Body of pancreas (tissue), 4 donors: ENCODE measurements at regions not wholly inside any gene's neighbourhood (a gene's known extent, or its start where the extent isn't known, plus 50 kb on each side); places are given as distances from the start of the nearest gene placed in this dataset.
"Not testable (repeated sequence)": the region's sequence is repeated elsewhere in the genome, so short reads cannot be mapped to it uniquely, and the experiment has no call there.

ENCODE experiments used
- ATAC-seq: fragments of 150-250 bp; one replicate; pipeline ENCODE4 v1.9.1; 2016
- DNase-seq, 4 donors: peaks; one replicate each; pipeline ENCODE4 v3.0.0-alpha.2; 2019
- H3K27ac ChIP-seq, 4 donors: fragments of 200-600 bp; sonication (generic); 1 replicate in 3 of 4; 2 replicates in 1 of 4; pipeline versions ENCODE4 v1.5.1 to v1.6.1; 2016 to 2019; ENCODE audit warnings: mild to moderate bottlenecking in 1 of 4, mixed read lengths in 1 of 4, moderate library complexity in 1 of 4
- H3K27me3 ChIP-seq, 2 donors: fragments of 200-600 bp; sonication (generic); one replicate each; pipeline ENCODE4 v1.6.0; 2016; ENCODE audit warnings: mild to moderate bottlenecking in 1 of 2
- H3K36me3 ChIP-seq, 2 donors: fragments of 200-600 bp; sonication (generic); replicated peaks in 1 of 2; 2 replicates each; pipeline ENCODE4 v1.5.1; 2016; ENCODE audit warnings: low read depth in 2 of 2; ENCODE audit not compliant: insufficient read depth in 1 of 2
- H3K4me1 ChIP-seq: fragments of 200-600 bp; sonication (generic); one replicate; pipeline ENCODE4 v1.6.0; 2016
- H3K4me3 ChIP-seq, 2 donors: fragments of 200-600 bp; sonication (generic); 1 replicate in 1 of 2; 2 replicates in 1 of 2; pipeline ENCODE4 v1.5.1; 2016 to 2019
- H3K9me3 ChIP-seq, 3 donors: fragments of 200-600 bp; sonication (generic); 1 replicate in 2 of 3; 2 replicates in 1 of 3; pipeline ENCODE4 v1.5.1; 2016
- CTCF ChIP-seq, 7 experiments: fragments of 450-650 bp in 4 of 7; fragments of 200-600 bp in 3 of 7; sonication (generic) in 3 of 7; IDR thresholded peaks; one replicate each; pipeline ENCODE4 v1.5.1; 2016 to 2019; ENCODE audit warnings: antibody characterized with exemption in 7 of 7
- POLR2A ChIP-seq, 3 donors: fragments of 450-650 bp; IDR thresholded peaks; one replicate each; pipeline ENCODE4 v1.6.1; 2016; ENCODE audit warnings: antibody characterized with exemption in 3 of 3, mild to moderate bottlenecking in 2 of 3
- WGBS, 2 donors: methylation state at CpG; one replicate each; pipeline ENCODE4 v1.1.5; 2017; 5-methylcytosine and 5-hydroxymethylcytosine counted together
- intact Hi-C: fragments of 100-400 bp; cut with DNase I; formaldehyde crosslinking; loops from one replicate; pipeline ENCODE4 v1.15.1; 2023

- no peaks in the 10 kb centered on the region for H3K36me3 ChIP-seq
- DNase-seq (no peak), ATAC-seq (no peak)
- no peak overlapping the region for H3K4me3 ChIP-seq
- no peaks in the 10 kb centered on the region for H3K4me1 ChIP-seq
- intact Hi-C loops = no loop called here
- no peak for TF ChIP-seq POLR2A (IDR thresholded peaks at IDR 0.05)
- TF ChIP-seq CTCF (IDR thresholded peaks at IDR 0.05) = no peak
- H3K27me3 ChIP-seq = no peaks in the 10 kb centered on the region
- H3K9me3 ChIP-seq = no peaks in the 10 kb centered on the region
- H3K27ac ChIP-seq = no peak overlapping the region
Measured at GRCh38 chr6:16894301-16894700, 133.0 kb upstream of the ATXN1 start.

- H3K27me3 ChIP-seq, intact Hi-C loops, H3K27ac ChIP-seq, H3K4me1 ChIP-seq, H3K36me3 ChIP-seq, H3K4me3 ChIP-seq, ATAC-seq, DNase-seq, H3K9me3 ChIP-seq: not testable (repeated sequence)
- WGBS, 2 donors = 90 to 94% methylated on average over 7 of the region's 7 CpGs
Measured at GRCh38 chr6:16891110-16891509, 129.8 kb upstream of the ATXN1 start.

GRCh38 chr6:16885411-16886160, 124.3 kb upstream of the ATXN1 start:
- no peaks in the 10 kb centered on the region for H3K27me3 ChIP-seq
- H3K27ac ChIP-seq = no peak overlapping the region
- H3K9me3 ChIP-seq = no peaks in the 10 kb centered on the region
- intact Hi-C loops = no loop called here
- no peak for DNase-seq
- no peak for TF ChIP-seq POLR2A (IDR thresholded peaks at IDR 0.05)
- TF ChIP-seq CTCF (IDR thresholded peaks at IDR 0.05) = no peak
- no peak for ATAC-seq
- H3K4me3 ChIP-seq = no peak overlapping the region
- no peaks in the 10 kb centered on the region for H3K36me3 ChIP-seq
- H3K4me1 ChIP-seq = no peaks in the 10 kb centered on the region
- 69 to 75% methylated on average over 4 of the region's 4 CpGs for WGBS, 2 donors

- intact Hi-C loops = no loop called here
- Histone ChIP-seq H3K36me3 (no peaks in the 10 kb centered on the region), H3K27ac (no peak overlapping the region), H3K4me3 (no peak overlapping the region), H3K9me3 (no peaks in the 10 kb centered on the region), H3K4me1 (no peaks in the 10 kb centered on the region), H3K27me3 (no peaks in the 10 kb centered on the region)
- 83 to 96% methylated on average over 1 of the region's 1 CpG for WGBS, 2 donors
- ATAC-seq = no peak
- no peak for TF ChIP-seq CTCF (IDR thresholded peaks at IDR 0.05)
- TF ChIP-seq POLR2A (IDR thresholded peaks at IDR 0.05) = no peak
- DNase-seq = no peak
Measured at GRCh38 chr6:16884526-16884925, 123.3 kb upstream of the ATXN1 start.

- no peak overlapping the region for H3K4me3 ChIP-seq
- no peaks in the 10 kb centered on the region for H3K9me3 ChIP-seq
- TF ChIP-seq POLR2A (IDR thresholded peaks at IDR 0.05) (no peak), CTCF (IDR thresholded peaks at IDR 0.05) (no peak)
- H3K4me1 ChIP-seq = no peaks in the 10 kb centered on the region
- ATAC-seq (no peak), DNase-seq (no peak)
- H3K27ac ChIP-seq = no peak overlapping the region
- H3K36me3 ChIP-seq = no peaks in the 10 kb centered on the region
- intact Hi-C loops = no loop called here
- H3K27me3 ChIP-seq = no peaks in the 10 kb centered on the region
Measured at GRCh38 chr6:16883414-16883813, 122.2 kb upstream of the ATXN1 start.
